GM23338 (cell line): ENCODE measurements at regions not wholly inside any gene's neighbourhood (a gene's known extent, or its start where the extent isn't known, plus 50 kb on each side); places are given as distances from the start of the nearest gene placed in this dataset.

Experiments
- ATAC-seq: fragments of 200-7000 bp; cut with Tn5 transposase; 3 replicates; pipeline ENCODE4 v1.9.1; 2020
- DNase-seq: peaks from one replicate; pipeline ENCODE4 v3.0.0-alpha.2; 2015; ENCODE audit warnings: low spot score
- H2AFZ ChIP-seq: fragments of 200-600 bp; sonication (generic); 2 replicates; pipeline ENCODE4 v1.8.0; 2016; ENCODE audit warnings: antibody characterized with exemption, mild to moderate bottlenecking, moderate library complexity
- H3F3A ChIP-seq: fragments of 200-600 bp; sonication (generic); replicated peaks from 2 replicates; pipeline ENCODE4 v1.8.0; 2017; ENCODE audit warnings: antibody characterized with exemption, mixed run types, low read depth
- H3K27ac ChIP-seq: fragments of 200-600 bp; sonication (generic); 2 replicates; pipeline ENCODE4 v1.6.1; 2016; ENCODE audit warnings: low read depth
- H3K27me3 ChIP-seq: fragments of 200-600 bp; sonication (generic); 2 replicates; pipeline ENCODE4 v1.8.0; 2016; ENCODE audit warnings: mild to moderate bottlenecking, mixed run types, moderate library complexity; ENCODE audit not compliant: insufficient read depth
- H3K36me3 ChIP-seq: fragments of 200-600 bp; sonication (generic); 2 replicates; pipeline ENCODE4 v1.8.0; 2016; ENCODE audit warnings: mild to moderate bottlenecking; ENCODE audit not compliant: insufficient read depth
- H3K4me1 ChIP-seq: fragments of 200-600 bp; sonication (generic); 2 replicates; pipeline ENCODE4 v1.8.0; 2016; ENCODE audit warnings: mild to moderate bottlenecking, moderate library complexity; ENCODE audit not compliant: insufficient read depth
- H3K4me2 ChIP-seq: fragments of 200-600 bp; sonication (generic); 2 replicates; pipeline ENCODE4 v1.7.1; 2017; ENCODE audit warnings: mixed run types
- H3K4me3 ChIP-seq: fragments of 200-600 bp; sonication (generic); 2 replicates; pipeline ENCODE4 v1.6.1; 2016; ENCODE audit warnings: mixed run types
- H3K79me2 ChIP-seq: fragments of 200-600 bp; sonication (generic); replicated peaks from 2 replicates; pipeline ENCODE4 v1.8.0; 2017; ENCODE audit warnings: mild to moderate bottlenecking; ENCODE audit not compliant: insufficient read depth
- H3K9me2 ChIP-seq: fragments of 200-600 bp; sonication (generic); 2 replicates; pipeline ENCODE4 v1.8.0; 2017; ENCODE audit not compliant: insufficient read depth
- H4K20me1 ChIP-seq: fragments of 200-600 bp; sonication (generic); replicated peaks from 2 replicates; pipeline ENCODE4 v1.8.0; 2017; ENCODE audit warnings: mild to moderate bottlenecking; ENCODE audit not compliant: insufficient read depth
- H3K27ac Mint-ChIP-seq: 2 replicates; pipeline ENCODE4 v1.8.0; 2020; ENCODE audit warnings: inconsistent platforms, mild to moderate bottlenecking, moderate library complexity, mixed read lengths
- H3K27me3 Mint-ChIP-seq: 3 replicates; pipeline ENCODE4 v1.8.0; 2022; ENCODE audit warnings: low read depth, mild to moderate bottlenecking, moderate library complexity, mixed read lengths, inconsistent platforms; ENCODE audit not compliant: insufficient read depth, poor library complexity
- H3K36me3 Mint-ChIP-seq: 3 replicates; pipeline ENCODE4 v1.8.0; 2021; ENCODE audit warnings: low read depth, mild to moderate bottlenecking, inconsistent platforms, moderate library complexity, mixed read lengths
- H3K4me1 Mint-ChIP-seq: 3 replicates; pipeline ENCODE4 v1.8.0; 2020; ENCODE audit warnings: mild to moderate bottlenecking, inconsistent platforms, mixed read lengths
- H3K4me3 Mint-ChIP-seq: 3 replicates; pipeline ENCODE4 v1.8.0; 2021; ENCODE audit warnings: moderate library complexity, mild to moderate bottlenecking, inconsistent platforms, mixed read lengths
- H3K9me3 Mint-ChIP-seq: 3 replicates; pipeline ENCODE4 v1.8.0; 2020; ENCODE audit warnings: moderate library complexity, mild to moderate bottlenecking, inconsistent platforms, mixed read lengths
- EZH2 ChIP-seq: fragments of 200-600 bp; sonication (generic); IDR thresholded peaks from one replicate; pipeline ENCODE4 v1.8.0; 2017; ENCODE audit warnings: antibody characterized with exemption, mild to moderate bottlenecking, low read depth; ENCODE audit not compliant: unreplicated experiment
- STAT1 ChIP-seq: IDR thresholded peaks from one replicate; pipeline ENCODE4 v1.6.1; 2016; ENCODE audit warnings: antibody characterized with exemption; ENCODE audit not compliant: unreplicated experiment
- ZNF114 ChIP-seq: fragments of 250-450 bp; sonication (Bioruptor Pico); IDR thresholded peaks from 2 replicates; pipeline ENCODE4 v1.5.0; 2020; ENCODE audit warnings: mild to moderate bottlenecking, moderate library complexity
- ZNF331 ChIP-seq: fragments of 250-450 bp; sonication (Bioruptor Pico); IDR thresholded peaks from 2 replicates; pipeline ENCODE4 v1.5.0; 2020; ENCODE audit warnings: low read depth, mild to moderate bottlenecking, moderate library complexity
- TF ChIP-seq, protein P1 (sequence below): fragments of 250-450 bp; sonication (Bioruptor Pico); IDR thresholded peaks from 2 replicates; pipeline ENCODE4 v1.5.0; 2020; ENCODE audit warnings: mild to moderate bottlenecking, moderate library complexity
- TF ChIP-seq, protein P2 (sequence below), 2 experiments: fragments of 200-600 bp in 1 of 2; sonication (generic) in 1 of 2; conservative IDR thresholded peaks; 2 replicates each; pipeline versions ENCODE4 v1.5.1 to v1.6.1; 2016 to 2017; ENCODE audit warnings: antibody characterized with exemption in 2 of 2, low read depth in 2 of 2, mild to moderate bottlenecking in 2 of 2, moderate library complexity in 1 of 2
- TF ChIP-seq, protein P3 (sequence below): IDR thresholded peaks from 2 replicates; pipeline ENCODE4 v1.6.1; 2016; ENCODE audit warnings: antibody characterized with exemption

- TF ChIP-seq, protein P1, sequence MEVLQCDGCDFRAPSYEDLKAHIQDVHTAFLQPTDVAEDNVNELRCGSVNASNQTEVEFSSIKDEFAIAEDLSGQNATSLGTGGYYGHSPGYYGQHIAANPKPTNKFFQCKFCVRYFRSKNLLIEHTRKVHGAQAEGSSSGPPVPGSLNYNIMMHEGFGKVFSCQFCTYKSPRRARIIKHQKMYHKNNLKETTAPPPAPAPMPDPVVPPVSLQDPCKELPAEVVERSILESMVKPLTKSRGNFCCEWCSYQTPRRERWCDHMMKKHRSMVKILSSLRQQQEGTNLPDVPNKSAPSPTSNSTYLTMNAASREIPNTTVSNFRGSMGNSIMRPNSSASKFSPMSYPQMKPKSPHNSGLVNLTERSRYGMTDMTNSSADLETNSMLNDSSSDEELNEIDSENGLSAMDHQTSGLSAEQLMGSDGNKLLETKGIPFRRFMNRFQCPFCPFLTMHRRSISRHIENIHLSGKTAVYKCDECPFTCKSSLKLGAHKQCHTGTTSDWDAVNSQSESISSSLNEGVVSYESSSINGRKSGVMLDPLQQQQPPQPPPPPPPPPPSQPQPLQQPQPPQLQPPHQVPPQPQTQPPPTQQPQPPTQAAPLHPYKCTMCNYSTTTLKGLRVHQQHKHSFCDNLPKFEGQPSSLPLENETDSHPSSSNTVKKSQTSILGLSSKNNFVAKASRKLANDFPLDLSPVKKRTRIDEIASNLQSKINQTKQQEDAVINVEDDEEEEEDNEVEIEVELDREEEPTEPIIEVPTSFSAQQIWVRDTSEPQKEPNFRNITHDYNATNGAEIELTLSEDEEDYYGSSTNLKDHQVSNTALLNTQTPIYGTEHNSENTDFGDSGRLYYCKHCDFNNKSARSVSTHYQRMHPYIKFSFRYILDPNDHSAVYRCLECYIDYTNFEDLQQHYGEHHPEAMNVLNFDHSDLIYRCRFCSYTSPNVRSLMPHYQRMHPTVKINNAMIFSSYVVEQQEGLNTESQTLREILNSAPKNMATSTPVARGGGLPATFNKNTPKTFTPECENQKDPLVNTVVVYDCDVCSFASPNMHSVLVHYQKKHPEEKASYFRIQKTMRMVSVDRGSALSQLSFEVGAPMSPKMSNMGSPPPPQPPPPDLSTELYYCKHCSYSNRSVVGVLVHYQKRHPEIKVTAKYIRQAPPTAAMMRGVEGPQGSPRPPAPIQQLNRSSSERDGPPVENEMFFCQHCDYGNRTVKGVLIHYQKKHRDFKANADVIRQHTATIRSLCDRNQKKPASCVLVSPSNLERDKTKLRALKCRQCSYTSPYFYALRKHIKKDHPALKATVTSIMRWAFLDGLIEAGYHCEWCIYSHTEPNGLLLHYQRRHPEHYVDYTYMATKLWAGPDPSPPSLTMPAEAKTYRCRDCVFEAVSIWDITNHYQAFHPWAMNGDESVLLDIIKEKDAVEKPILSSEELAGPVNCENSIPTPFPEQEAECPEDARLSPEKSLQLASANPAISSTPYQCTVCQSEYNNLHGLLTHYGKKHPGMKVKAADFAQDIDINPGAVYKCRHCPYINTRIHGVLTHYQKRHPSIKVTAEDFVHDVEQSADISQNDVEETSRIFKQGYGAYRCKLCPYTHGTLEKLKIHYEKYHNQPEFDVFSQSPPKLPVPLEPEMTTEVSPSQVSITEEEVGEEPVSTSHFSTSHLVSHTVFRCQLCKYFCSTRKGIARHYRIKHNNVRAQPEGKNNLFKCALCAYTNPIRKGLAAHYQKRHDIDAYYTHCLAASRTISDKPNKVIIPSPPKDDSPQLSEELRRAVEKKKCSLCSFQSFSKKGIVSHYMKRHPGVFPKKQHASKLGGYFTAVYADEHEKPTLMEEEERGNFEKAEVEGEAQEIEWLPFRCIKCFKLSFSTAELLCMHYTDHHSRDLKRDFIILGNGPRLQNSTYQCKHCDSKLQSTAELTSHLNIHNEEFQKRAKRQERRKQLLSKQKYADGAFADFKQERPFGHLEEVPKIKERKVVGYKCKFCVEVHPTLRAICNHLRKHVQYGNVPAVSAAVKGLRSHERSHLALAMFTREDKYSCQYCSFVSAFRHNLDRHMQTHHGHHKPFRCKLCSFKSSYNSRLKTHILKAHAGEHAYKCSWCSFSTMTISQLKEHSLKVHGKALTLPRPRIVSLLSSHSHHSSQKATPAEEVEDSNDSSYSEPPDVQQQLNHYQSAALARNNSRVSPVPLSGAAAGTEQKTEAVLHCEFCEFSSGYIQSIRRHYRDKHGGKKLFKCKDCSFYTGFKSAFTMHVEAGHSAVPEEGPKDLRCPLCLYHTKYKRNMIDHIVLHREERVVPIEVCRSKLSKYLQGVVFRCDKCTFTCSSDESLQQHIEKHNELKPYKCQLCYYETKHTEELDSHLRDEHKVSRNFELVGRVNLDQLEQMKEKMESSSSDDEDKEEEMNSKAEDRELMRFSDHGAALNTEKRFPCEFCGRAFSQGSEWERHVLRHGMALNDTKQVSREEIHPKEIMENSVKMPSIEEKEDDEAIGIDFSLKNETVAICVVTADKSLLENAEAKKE (CRISPR knock-in tag) = no peak
- TF ChIP-seq STAT1 = no peak
Measured at GRCh38 chr1:79507770-79508169, 501.2 kb upstream of the ADGRL4 start (continued).

DNA sequence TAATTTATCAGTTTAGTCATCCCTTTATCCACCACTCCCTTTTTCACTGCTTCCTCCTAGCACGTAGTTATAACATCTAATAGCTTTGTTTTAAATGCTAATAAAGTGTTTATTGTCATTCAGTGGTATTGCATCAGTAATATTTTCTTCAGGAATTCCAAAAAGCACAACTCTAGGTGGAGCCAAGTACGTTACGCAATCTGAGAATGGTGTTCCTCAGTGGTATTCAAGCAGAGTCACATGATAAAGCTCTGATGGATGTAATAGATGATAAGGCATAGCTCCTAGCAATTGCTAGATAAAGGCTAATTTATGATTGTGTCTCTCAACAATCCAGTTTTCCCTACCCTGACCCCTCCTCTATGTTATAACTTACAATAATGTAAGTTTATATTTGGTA, 494.6 kb upstream of the ADGRL4 start:
- H4K20me1 ChIP-seq = no peaks in the 10 kb centered on the region
- H3F3A ChIP-seq = no peaks in the 10 kb centered on the region
- no peak overlapping the region for H3K27ac ChIP-seq
- H3K9me2 ChIP-seq = no peaks in the 10 kb centered on the region
- no peak for DNase-seq
- no peak overlapping the region for H3K4me2 ChIP-seq
- no peak overlapping the region for H3K27ac Mint-ChIP-seq
- H3K4me3 ChIP-seq = no peak overlapping the region
- no peak overlapping the region for H2AFZ ChIP-seq
- H3K4me3 Mint-ChIP-seq = no peak overlapping the region
- ATAC-seq = no peak
- no peaks in the 10 kb centered on the region for H3K27me3 Mint-ChIP-seq
- no peaks in the 10 kb centered on the region for H3K9me3 Mint-ChIP-seq
- H3K4me1 Mint-ChIP-seq = peaks cover 13% of the 10 kb centered on the region
- no peaks in the 10 kb centered on the region for H3K36me3 ChIP-seq
- H3K4me1 ChIP-seq = peaks cover 16% of the 10 kb centered on the region
- no peaks in the 10 kb centered on the region for H3K79me2 ChIP-seq
- TF ChIP-seq, protein P1 (CRISPR knock-in tag) = no peak
- TF ChIP-seq, protein P2, sequence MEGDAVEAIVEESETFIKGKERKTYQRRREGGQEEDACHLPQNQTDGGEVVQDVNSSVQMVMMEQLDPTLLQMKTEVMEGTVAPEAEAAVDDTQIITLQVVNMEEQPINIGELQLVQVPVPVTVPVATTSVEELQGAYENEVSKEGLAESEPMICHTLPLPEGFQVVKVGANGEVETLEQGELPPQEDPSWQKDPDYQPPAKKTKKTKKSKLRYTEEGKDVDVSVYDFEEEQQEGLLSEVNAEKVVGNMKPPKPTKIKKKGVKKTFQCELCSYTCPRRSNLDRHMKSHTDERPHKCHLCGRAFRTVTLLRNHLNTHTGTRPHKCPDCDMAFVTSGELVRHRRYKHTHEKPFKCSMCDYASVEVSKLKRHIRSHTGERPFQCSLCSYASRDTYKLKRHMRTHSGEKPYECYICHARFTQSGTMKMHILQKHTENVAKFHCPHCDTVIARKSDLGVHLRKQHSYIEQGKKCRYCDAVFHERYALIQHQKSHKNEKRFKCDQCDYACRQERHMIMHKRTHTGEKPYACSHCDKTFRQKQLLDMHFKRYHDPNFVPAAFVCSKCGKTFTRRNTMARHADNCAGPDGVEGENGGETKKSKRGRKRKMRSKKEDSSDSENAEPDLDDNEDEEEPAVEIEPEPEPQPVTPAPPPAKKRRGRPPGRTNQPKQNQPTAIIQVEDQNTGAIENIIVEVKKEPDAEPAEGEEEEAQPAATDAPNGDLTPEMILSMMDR (conservative IDR thresholded peaks at IDR 0.05; ENCODE audit: low read depth in 2 of 2) = no peak
- TF ChIP-seq ZNF114 (CRISPR knock-in tag) (no peak), EZH2 (no peak), ZNF331 (CRISPR knock-in tag) (no peak)
- TF ChIP-seq, protein P3, sequence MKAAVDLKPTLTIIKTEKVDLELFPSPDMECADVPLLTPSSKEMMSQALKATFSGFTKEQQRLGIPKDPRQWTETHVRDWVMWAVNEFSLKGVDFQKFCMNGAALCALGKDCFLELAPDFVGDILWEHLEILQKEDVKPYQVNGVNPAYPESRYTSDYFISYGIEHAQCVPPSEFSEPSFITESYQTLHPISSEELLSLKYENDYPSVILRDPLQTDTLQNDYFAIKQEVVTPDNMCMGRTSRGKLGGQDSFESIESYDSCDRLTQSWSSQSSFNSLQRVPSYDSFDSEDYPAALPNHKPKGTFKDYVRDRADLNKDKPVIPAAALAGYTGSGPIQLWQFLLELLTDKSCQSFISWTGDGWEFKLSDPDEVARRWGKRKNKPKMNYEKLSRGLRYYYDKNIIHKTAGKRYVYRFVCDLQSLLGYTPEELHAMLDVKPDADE = no peak
- H3K27me3 ChIP-seq = no peaks in the 10 kb centered on the region
- H3K36me3 Mint-ChIP-seq = no peaks in the 10 kb centered on the region
